T47D (cell line): ENCODE measurements at regions not wholly inside any gene's neighbourhood (a gene's known extent, or its start where the extent isn't known, plus 50 kb on each side); places are given as distances from the start of the nearest gene placed in this dataset.
A peak's percentile ranks its signal among the peaks of the same experiment; 100 is the strongest.
"Not testable (repeated sequence)": the region's sequence is repeated elsewhere in the genome, so short reads cannot be mapped to it uniquely, and the experiment has no call there.

Source experiments
- DNase-seq, 2 experiments: peaks; one replicate each; pipeline versions ENCODE4 v3.0.0 to v3.0.0-alpha.2; 2011 to 2012; ENCODE audit warnings: low read depth in 1 of 2, low spot score in 1 of 2
- JUND ChIP-seq: IDR thresholded peaks from 2 replicates; pipeline ENCODE4 v1.6.1; 2012; ENCODE audit warnings: low read depth
- in situ Hi-C: cut with HindIII; loops from 2 replicates; pipeline ENCODE4 v1.10.0; 2016; ENCODE audit warnings: low sequenced_read_pairs, low pct_unique_long_range_greater_than_20kb

DNA sequence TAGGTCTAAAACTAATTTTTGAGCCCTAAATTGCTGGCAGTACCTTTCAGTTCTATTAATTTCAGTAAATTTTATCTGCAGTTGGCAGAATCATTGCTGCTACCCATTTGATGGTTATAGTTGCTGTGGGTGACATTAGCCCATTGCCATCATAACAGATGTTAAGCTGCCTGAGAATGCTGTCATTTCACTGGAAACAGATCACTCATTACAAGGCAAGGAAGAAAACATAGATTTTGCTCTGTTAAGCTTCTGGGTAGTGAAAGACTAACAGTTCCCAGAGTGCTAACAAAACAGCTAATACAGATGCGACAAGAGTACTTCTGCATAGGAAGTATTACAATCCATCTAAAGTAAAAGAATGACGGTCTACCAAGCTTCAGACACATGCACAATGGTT is 213.2 kb downstream of the SPANXN3 start:
- in situ Hi-C loops: no loop called here
- no peak for DNase-seq
- no peak for TF ChIP-seq JUND

DNA sequence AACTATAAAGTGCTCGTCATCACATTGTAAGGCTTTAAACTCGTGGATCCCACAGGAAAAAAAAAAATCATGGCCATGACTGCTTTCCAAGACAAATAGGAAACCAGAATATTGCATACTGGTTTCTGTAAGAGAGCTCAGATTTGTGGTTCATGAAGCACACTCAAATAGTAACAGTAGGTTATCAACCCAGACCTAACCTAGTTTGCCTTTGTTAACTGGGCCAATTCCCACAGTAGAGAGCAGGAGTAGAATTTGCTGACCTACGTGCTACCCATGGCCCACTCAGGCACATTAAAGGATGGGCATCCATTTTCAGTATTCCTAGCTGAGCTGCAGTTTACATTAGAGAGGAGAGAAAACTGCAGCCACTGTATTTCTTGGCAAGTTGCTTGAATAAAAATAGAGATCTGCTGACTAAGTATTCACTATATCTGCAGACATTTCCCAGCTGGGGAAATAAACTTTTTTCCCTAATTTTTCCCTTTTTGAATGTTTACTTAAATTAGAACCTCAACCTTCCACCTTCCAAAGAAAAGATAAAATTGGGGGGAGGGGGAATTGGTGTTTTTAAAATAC is 218.5 kb downstream of the SPANXN3 start:
- in situ Hi-C loops: no loop called here
- DNase-seq: no peak
- no peak for TF ChIP-seq JUND

DNA sequence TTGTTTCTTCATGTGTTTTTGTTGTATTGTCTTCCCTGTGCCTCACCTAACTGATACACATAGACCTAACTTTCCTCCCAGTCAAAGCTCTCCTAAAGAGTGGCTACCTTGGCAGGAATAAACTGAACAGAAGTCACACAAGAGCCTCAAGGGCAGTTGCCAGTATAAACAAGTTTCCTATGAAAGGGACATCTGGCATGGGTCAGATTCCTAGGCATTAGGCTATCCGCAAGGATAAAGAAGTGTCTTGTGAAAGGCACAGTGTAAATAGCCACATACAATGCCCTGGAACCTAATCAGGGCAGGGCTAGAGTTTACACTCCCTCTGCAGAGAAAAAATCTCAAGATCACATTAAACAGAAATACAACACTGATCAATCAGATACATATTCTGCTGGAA is 220.8 kb downstream of the SPANXN3 start:
- in situ Hi-C loops: no loop called here
- TF ChIP-seq JUND: no peak

DNA sequence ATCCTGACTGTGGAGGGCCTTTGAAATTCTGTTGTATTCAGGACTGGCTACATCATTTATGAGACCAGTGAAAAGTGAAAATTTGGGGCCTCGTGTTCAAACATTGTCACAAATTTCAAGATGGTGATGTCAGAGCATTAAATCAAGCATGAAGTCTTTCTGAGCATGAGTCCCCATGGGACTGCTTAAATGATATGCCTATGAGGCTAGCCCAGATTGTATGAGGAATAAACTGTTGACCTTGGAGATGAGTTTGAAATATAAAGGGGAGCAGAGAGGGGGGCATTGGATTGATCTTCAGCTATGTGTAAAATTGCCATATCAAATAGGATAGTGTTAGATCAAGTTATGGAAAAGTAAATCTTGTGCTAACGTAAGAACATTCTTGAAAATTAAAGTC is 230.0 kb downstream of the SPANXN3 start:
- TF ChIP-seq JUND: no peak
- no peak for DNase-seq
- in situ Hi-C loops: no loop called here

More for the DNA sequence above, 220.8 kb downstream of the SPANXN3 start:
- peak in 1 of 2 experiments; percentile 7 for DNase-seq

DNA sequence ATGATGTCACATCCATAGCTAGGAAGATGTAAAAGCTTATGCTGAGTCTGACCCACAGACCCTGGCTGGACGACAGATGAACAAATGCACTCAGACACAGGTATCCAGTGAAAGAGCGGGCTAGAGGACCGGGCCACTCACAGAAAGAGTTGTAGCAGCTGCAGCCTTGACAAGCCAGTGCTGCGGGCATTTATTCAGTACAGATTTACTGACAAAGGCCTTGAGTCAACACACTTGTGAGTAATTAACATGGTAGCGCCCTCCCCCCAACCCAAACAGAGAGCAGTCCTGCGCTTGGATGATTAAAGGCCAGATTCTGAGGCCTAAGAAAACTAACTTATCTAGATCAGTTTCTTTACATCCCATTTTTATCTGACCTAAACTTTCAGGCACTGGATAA is 244.6 kb downstream of the SPANXN4 start:
- no peak for TF ChIP-seq JUND
- no peak for DNase-seq
- in situ Hi-C loops: no loop called here

DNA sequence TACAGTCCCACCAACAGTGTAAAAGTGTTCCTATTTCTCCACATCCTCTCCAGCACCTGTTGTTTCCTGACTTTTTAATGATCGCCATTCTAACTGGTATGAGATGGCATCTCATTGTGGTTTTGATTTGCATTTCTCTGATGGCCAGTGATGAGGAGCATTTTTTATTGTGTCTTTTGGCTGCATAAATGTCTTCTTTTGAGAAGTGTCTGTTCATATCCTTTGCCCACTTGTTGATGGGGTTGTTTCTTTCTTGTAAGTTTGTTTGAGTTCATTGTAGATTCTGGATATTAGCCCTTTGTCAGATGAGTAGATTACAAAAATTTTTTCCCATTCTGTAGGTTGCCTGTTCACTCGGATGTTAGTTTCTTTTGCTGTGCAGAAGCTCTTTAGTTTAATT is 218.9 kb downstream of the SPANXN4 start:
- DNase-seq, in situ Hi-C loops: not testable (repeated sequence)

DNA sequence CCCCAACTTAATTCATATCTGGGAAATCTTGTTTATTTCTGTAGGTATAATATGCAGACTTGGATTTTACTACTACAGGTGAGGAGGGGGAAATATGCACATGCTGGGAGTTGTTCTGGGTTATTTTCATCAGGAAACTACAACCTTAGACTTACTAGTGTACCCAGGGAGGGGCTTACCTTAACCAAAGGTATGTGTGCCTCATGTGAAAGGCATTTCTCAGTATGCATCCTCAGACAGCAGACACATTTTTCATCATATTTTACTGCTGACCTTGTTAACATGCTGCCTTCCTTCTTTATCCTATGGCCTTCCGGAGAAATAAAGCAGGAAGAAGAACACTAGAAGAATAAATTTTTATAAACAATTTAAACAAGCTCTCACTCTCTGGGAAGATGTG is 214.9 kb downstream of the SPANXN4 start:
- in situ Hi-C loops: no loop called here
- no peak for DNase-seq
- no peak for TF ChIP-seq JUND

DNA sequence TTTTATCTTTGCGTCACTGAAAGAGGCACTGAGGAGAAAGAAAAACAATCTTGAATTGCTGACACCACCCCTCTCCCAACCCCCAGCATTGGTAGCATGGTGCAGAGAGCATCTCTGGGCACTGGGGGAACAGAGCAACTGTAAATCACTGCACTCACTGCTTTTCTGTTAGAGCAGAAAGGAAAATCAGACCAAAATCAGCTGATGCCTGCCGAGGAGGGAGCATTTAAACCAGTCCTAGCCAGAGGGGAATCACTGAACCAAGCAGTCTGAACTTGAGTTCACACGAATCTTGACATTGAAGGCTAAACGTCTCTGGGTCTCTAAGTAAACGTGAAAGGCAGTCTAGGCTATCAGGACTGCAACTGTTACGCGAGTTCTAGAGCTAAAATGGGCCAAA is 205.8 kb downstream of the SPANXN4 start:
- no peak for TF ChIP-seq JUND
- DNase-seq: no peak
- in situ Hi-C loops: no loop called here

DNA sequence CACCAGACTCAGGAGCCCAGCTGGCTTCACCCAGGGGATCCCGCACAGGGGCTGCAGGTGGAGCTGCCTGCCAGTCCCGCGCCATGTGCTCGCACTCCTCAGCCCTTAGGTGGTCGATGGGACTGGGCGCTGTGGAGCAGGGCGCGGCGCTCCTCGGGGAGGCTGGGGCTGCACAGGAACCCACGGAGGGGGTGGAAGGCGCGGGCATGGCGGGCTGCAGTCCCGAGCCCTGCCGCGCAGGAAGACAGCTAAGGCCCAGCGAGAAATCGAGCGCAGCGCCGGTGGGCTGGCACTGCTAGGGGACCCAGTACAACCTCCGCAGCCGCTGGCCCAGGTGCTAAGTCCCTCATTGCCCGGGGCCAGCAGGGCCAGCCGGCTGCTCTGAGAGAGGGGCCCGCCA is 202.9 kb downstream of the SPANXN4 start:
- in situ Hi-C loops, DNase-seq: not testable (repeated sequence)

DNA sequence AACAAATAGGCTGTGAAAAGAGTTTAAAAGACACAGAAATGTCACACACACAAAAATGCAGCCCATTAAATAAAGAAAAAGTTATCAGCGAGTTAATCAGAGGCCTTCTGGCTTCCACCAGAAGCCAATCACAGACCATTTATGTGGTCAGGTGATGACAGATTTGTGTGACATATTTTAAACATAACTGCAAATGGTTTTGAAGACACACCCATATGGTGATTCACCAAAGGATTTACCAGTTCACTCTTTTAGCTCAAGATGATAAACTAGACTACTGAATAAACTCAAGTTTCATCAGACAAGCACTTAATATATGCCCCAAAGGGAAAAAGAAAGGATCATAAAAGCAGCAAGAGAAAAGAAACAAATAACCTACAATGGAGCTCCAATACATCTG is 181.2 kb downstream of the SPANXN4 start:
- in situ Hi-C loops: no loop called here
- no peak for TF ChIP-seq JUND
- peak in 1 of 2 experiments; percentile 0 for DNase-seq

DNA sequence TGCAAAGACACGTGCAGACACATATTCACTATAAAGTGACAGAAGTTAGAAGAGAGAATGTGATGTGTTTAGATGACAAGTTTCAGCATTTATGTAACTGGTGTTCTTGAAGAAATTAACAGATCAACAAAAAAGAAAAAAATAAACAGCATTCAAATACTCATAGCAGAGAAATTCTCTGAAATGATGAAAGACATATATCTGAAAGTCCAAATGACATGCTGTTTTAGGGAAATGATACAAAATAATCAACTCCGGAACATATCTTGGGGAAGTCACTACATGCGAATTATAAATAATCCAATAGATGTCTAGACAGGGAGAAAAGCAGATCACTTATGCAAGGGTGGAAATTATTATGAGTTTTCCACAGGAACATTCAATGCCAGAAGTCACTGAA is 146.0 kb downstream of the SPANXN4 start:
- TF ChIP-seq JUND: no peak
- no peak for DNase-seq
- in situ Hi-C loops: no loop called here

DNA sequence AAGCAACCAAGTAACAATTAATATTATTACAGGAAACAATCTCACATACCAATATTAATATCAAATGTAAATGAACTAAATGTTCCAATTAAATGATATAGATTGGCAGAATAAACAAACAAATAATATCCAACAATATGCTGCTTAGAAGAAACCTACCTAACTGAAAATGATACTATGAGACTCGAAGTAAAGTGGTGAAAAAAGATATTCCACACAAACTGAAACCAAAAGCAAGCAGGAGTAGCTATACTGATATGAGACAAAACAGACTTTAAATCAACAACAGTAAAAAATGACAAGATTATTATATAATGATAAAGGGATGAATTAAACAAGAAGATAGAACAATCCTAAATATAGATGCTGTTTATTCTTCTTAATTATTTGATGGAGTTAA is 140.1 kb downstream of the SPANXN4 start:
- DNase-seq: no peak
- no peak for TF ChIP-seq JUND
- in situ Hi-C loops: no loop called here

DNA sequence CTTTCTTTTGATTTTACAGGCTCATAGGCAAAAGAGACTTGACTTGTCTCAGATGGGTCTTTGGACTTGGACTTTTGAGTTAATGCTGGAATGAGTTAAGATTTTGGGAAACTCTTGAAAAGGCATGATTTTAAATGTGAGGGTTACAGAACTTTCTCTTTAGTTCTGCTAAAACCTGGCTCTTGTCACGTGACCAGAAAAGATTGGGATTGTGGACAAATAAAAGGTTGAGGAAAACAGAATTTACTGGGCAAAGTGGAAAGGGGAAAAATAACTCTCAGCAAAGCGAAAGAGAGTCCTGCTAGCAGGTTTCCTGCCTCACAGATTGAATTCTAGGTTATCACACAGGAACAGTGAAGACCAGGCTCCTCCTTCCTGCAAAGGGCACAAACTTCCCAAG is 114.0 kb downstream of the SPANXN4 start:
- in situ Hi-C loops: no loop called here
- no peak for TF ChIP-seq JUND
- DNase-seq: no peak

DNA sequence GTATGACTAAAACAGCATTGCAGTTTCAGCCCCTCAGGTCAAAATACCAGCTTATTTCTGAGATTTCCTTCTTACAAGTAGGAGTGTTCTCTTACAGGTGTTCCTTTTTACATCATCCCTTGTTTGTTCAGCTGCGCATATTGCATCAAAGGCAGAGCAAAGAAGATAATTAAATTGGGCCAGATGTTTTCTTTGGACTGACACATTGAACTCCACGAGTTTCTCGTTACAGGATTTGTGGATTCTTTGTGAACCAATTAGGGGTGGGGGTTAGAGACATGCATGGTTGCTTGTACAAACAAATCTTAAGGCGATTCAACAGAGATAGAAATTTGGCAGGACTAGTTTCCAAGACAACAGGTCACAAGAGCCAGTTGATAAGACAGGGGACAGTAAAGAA is 95.7 kb downstream of the SPANXN4 start:
- in situ Hi-C loops: no loop called here
- no peak for TF ChIP-seq JUND
- peak in 1 of 2 experiments; percentile 1 for DNase-seq
